NCI-H2227 treated with DMSO at 0.1 percent for 48 hours (cell line): ENCODE measurements at regions not wholly inside any gene's neighbourhood (a gene's known extent, or its start where the extent isn't known, plus 50 kb on each side); places are given as distances from the start of the nearest gene placed in this dataset.

Experiments used
- DNase-seq: peaks from one replicate; lab custom pipeline; 2025; lab: John Stamatoyannopoulos, UW

DNA sequence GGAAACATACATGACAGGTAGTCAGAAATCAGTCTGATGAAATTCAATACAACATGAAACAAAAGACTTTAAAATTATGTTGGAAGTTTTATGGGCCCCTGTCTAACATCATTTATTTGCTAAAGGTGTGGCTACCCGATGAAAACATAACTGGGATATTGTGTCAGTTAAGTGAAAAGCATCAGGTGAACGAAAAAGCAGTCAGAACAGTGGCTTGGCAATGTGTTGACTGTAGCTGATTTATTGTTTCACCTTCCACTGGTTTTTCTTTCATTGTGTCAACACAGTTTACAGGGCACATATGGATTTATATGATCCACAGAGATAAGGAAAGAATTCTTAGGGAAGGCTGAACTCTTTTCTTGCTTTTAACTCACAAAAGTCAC is 429.6 kb upstream of the ZNF608 start:
- DNase-seq: no peak

DNA sequence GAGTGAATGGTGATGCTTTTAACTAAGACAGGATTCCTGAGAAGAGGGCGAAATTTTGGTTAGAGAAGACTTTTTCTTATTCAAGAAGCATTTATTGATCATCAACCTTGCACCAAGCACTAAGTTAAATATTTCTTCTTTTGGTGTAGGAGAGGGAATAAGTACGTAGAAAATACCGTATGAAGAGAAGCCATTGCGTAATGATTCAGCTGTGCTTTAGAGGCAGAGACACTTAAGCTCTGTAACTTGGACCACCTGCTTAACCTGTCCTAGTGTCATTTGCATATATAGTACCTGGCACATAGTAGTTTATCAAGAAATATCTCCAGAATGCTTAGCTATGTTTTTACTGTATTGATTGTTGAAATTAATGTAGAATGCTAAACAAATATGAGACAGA is 430.9 kb upstream of the ZNF608 start:
- DNase-seq: no peak

DNA sequence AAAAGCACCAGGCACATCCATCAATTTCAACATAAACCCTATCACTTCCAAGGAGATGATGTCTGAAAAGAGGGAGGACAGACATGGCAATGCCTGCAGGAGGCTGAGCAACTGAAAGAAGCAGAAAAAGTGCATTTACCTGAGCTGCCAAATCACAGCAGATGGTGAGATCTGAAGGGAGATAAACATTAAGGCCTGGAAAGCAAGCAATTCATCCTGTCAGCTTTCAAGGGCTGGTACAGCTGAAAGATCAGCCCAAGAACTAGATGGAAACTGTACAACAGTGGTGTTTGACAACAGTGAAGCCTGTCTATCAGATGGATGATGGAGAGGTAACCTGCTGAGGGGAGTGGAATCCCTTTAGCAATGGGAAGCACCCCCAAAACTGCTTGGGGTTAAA is 433.2 kb upstream of the ZNF608 start:
- no peak for DNase-seq

DNA sequence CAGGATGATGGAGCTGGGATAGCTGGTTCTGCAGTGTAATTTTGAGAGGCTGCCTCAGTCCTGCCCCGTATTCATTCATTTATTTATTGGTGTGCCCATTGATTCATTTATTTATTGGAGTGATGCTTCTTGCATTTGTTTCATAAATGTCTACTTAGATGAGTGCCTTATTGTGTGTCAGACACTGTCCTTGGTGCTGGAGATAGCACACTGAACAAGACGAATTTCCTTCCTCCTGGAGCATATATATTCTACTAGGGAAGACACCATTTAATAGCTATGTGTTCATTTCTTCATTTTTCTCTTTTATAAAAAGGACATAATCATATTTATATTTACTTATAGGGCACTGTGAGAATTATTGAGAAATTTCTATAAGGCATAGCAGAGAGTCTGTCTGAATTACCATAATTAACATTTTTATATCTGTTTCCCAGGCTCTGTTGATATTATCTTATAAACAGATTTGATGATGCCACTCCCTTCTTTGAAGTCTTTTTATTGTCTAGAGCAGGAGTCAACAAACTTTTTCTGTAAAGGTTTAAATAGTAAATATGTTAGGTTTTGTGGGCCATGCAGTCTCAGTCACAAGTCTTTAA is 433.9 kb upstream of the ZNF608 start:
- DNase-seq: no peak

DNA sequence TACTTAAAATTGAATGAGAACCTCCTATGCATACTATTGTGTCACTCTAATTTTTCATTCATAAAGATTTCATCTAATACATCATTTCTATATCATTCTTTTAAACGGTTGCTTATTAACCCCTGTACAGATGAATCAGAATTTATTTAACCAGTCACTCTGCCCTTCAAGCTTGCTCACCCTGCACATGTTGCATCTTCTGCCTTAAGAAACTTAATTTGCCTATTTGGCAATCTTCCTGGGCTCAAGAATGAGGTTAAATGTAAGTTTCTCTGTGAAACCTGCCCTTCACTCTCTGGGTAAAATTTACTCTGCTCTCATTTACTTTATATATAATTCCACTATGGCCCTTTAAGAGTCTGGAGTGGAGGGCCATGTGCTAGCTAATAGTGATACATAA is 434.7 kb upstream of the ZNF608 start:
- no peak for DNase-seq

DNA sequence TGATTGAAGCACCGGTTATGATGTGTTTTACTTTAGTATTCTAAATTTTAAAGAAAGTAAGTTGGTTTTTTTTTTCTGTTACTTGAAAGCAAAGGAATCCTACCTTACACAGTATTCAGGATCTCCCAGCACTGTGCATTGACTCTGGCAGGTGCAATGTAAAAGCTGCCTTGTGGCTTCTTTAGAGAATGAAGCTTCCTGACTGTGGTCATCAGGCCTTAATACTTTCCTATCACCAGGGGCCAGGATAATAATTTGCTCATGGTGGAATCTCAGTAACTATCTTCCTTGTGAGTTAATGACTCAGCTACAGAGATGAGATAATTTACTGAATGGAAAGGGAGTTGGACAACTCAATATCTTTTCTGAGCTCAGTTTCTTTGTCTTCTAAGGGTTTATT is 435.5 kb upstream of the ZNF608 start:
- DNase-seq: no peak

DNA sequence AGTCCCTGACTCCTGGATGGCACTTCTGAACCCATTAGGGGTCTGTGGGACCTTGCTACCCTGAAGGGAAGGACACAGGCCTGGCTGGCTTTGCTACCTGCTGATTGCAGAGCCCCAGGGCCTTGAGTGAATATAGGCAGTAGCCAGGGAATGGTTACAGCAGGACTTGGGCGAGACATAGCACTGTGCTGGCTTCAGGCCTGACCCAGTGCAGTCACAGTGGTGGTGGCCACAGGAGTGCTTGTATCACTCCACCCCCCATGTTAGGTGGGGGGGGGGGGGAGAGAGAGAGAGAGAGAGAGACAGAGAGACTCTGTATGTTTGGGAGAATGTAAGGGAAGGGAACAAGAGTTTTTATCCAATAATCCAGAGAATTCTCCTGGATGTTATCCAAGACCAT is 439.3 kb upstream of the ZNF608 start:
- DNase-seq: no peak

DNA sequence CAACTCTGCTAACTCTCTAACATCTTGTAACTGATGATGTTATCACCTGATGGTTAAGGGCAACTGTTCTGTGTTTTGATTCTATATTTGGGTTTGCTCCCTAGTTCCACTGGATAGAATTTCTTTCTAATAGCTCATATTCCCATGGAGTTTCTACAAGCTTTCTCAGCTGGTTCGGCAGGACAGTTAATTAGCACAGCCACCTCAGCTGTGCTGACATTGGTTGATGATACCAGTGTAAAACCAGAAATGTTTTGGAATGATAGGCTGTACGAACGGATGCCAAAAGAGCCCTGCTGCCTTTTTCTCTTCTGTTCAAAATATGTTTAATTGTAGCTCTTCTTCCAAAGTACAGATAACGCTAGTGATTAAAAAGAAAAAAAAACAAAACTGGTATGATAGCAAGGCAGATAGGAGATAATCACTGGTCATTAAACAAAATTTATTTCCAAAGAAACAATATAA is 440.5 kb upstream of the ZNF608 start:
- no peak for DNase-seq

DNA sequence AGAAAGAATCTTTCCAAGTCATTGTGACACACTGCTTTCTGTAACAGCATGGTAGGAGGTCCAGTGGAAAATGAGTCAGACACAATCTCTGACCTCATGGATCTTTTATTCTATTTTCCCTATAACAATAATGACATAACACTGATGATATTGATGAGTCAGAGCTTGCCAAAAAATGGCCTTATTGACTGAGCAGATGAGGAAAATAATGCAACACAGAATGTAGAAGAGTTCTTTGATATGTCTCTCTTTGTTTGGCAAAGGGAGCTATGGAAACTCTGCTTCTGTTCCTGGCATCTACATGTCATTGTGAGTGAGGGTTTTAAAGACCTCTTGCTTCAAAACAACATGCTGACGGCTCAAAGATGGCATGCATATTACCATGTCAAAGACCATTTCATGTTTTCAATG is 443.1 kb upstream of the ZNF608 start:
- DNase-seq: no peak

DNA sequence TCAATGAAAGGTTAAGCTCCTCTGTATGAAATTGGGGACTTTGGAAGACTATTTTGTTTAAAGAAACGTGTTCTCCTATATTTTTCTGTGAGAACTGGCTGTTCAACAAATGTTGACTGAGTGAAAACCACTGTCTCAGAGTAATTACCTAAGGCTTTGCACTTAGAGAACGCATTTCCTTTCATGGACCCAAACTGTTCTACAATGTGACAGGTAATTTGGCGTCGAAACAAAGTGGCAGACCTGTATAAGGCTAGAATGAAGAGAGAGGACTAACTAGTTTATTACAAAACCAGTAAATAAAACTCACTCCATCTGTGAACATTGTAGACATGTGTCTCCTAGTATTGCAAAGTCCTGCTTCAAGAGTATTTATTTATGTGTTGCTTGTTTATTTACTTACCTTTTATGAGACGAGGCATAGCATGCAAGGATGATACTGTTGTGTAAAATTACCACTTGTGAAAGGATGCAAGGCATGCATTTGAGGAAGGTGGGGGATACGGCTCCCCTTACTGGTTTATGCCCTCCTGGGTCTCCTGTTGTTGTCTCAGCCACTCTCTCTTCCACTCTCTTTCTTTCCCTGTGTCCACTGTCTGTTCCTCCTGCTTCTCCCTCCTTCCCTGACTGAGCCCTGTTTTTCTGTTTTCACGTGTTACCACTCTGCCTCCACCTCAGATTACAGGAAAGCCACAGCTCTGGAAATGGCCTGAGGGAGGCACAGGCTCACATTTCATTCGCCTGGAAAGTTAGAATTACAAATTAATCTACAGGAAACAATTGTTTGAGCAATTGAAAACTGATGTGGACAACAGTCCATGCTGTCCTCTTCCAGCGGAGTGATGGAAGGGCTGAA is 444.0 kb upstream of the ZNF608 start:
- peak; percentile 38 for DNase-seq

DNA sequence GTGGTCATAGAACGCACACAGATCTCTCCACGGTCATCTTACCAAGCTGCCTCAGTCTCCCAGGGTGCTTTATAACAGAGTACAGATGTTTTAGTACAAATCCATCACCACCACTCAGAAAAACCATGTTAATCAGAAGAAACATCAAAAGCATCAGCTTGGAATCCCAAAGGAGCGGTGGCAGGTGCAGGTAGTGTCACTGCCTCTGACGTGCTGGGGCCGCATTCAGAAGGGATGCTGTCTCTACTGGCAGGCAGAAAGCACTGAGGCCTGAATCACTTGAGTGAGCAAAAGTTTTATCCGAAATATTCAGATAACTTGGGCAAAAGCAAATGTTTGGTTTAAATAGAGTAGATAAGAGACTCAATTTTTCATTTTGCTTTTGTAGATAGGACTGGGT is 448.4 kb upstream of the ZNF608 start:
- no peak for DNase-seq

DNA sequence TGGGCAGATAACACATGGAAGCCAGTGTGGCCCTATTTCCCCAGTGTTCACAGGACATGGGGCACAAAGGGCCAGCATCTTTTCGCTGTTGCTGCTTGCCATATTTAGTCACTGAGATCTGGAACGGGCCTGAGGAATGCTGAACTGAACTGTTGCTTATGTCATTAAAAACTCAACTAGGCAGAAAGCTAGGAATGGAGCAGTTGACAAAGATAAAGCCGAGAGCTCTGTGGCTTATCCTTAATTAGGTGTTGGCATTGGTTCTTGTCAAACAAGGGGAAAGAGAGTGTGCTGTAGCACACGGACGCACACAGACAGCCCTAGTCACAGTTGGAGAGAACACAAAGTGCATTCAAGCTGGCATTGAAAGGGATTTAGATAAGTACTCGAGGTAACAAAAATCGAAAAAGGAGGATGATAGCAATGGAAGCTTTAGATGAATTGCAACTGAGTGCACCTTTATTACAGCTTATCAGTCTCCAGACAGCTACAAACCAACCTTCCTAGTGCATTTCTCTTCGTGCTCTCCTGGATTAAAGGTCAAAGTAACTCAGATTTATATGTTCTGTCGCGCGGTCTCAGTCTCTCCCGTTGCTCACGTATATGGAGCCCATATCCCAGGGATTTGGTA is 450.2 kb upstream of the ZNF608 start:
- peak; percentile 39 for DNase-seq

DNA sequence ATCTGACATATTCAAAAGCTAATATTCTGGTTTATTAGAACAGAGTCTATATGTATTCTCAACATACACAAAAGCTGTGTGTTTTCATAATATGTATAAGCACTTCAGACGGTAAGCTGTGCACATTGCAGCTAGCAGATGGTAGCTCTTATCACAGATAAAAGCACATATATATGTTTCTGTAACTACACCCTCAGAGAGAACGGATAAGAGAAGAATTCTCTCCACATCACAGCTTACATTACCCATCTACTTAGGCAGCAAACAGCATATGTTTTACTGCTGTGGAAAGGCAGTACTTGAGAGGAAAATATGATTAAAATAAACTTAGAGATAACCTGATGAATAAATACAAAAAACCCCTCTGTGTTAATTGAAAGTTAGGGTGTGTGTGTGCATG is 450.9 kb upstream of the ZNF608 start:
- no peak for DNase-seq

DNA sequence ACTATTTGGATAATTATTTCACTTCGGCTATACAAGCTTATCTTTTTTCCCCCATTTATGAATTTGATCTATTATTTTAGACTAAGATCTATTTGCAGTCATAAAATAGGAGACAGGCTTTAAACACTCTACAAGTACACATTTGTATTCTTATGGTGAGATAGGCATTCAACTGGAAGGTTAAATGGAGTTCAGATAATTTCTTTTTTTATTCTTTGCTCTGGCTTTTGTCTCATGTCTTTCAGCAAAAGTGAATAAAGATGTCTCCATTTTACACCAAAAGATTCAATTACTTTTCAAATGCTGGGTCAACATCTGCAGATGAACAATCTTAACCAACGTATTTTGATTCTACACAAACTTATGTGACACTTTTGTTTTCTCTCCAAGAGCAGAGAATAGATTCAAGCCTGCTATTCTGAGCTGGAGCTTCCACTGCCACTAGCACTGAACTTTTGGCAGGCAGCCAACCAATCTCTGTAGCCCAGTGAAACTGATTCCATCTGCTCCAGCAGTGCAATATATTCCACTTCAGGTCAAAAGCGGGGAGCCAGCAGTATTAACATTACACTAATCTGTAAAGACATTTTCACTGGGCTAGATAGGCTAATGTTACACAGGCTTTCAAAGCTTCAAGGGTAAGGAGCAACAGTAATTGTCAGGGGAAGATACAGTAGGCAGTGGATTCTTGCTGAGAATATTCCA is 452.0 kb upstream of the ZNF608 start:
- DNase-seq: peak; percentile 92

DNA sequence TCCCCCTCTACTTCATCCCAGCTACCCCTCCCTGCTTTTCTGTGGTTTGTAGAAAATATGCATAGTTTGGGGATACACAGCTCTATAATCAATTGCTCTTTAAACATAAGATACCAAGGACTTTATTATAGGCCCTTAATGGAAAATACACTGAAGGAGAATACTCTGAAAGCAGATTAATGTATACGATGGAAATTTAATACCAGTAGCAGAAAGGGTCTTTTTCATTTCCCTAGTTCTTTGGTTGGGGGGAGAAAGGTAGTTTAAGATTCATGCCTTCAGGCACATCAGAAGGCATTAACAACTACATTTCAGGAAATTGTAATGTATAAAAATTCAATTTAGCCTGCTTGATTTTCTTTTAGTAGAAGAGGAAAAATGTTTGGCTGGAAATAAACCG is 452.9 kb upstream of the ZNF608 start:
- no peak for DNase-seq

DNA sequence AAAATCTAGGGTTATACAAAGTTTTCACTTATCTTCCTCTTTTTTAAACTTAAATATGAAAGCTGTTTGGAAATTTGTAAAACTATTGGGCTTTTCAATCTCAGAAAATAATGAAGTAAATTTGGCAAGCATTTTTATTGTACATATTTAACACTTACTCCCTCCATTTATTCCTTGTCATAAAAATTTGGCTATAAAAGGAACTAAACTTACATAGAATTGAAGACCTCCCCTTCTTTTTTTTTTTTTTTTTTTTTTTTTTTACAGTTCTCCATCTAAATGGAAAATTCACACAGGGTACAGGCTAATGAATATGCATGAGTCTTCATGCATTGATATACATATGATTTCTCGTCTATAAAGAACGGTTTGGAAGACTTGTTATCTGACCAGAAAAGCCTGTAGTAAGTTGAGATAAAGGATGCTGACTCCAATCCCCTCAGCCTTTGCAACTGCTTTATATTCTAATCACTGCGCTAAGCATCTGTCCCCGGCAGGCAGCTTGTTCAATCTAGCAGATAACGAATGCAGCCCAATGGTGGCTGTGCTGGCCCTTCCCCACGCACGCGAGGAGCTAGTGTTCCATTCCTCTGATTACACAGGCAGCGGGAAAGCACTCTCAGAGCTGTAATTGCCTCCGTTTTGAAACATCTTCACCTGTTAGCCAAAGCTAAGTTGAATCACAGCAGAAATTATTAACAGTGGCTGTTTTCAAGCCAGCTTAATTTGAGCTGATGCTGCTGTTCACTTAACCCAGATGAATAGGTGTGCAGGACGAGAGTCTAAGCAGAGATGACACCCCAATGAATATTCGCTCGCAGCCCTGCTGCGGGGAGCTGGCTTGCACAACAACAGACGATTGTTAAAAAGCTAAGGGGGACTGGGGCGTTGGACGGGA is 453.8 kb upstream of the ZNF608 start:
- peak; percentile 79 for DNase-seq

DNA sequence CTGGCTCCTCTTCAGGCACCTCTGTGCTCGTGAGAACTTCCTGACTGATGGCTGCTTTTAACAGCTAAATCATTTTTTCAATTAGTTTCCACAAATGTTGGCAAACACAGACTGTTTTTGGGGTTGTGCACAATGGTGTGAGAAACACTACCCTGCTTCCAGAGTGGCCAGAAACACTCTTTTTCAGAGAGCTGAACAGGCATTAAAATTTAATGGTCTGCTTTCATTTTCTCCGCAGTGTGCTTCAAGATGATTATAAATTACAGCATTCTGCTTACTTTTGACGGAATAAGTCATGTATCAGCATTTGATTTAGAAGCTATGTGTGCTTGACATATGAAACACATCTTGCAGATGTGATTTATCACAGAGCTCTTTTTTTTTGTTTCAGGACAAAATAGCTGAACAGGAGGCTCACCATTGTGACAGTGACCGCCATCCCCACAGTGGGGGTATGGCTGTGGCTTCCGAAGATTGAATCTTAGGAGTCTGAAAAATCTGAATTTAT is 454.5 kb upstream of the ZNF608 start:
- peak; percentile 65 for DNase-seq

DNA sequence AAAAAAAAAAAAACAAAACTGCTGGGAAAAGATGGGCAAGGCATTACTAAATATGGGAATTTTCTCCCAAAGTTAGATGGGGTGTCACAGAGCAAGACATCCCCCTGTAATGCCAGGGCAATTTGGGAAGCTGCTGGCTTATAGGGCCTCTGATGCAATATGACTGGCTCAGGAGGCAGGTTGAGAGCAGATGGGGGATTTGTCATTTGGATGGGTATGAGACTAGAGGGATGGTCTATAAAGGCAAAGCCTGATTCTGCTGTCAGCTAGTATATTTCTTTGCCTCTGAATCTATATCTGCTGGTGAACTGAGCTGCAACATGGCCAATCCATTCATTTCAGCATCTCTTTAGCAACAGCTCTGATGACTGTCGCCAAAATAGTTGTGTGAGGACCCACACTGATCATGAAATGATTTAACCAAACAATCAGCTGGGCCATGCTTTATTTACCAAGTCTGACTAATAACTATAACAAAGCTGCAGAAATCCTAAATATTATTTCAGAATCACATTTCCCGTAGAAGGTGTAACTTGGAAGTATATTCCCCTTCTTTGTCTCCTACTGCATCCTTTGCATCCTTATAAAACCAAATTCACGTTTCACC is 455.1 kb upstream of the ZNF608 start:
- DNase-seq: no peak

DNA sequence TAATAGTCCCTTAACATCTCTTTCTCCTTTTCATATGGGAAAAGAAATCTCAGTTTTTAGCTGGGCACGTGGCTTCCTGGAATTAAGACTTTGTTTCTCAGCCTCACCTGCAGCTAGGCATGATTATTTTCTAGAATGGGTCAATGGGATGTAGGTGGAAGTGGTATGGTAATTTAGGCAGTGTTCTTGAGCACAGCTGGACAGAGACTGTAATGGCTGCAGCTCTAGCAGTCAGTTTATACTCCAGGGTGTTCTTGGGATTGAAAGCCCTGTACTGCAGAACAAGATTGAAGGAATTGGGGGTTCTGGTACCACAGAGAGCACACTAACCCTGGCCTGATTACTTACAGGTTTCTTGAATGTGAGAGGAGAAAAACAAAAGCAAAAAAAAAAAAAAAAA is 455.9 kb upstream of the ZNF608 start:
- DNase-seq: no peak

DNA sequence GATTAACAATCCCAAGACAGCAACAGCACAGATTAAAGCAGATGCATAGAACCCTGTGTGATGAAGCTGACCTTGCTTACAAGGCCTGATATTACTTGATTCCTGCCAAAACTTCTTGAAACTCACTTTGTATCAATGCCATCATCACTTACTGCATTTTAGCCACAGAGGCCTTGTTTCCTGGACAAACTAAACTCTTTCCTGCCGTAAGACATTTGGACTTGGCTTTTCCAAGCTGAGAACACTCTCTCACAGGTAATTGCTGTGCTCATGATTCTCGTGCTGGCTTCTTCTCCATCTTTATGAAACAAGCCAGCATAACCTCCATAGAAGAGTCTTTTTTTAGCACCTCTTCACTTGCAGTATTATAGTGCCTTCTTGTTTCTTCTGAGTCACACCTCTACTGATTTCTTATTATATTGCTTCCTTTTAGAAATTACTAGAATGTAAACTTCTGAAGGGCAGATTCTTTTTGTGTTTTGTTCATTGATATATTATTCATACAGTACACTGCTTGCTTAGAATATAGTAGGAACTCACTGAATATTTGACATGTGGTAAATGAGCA is 456.5 kb upstream of the ZNF608 start:
- DNase-seq: no peak

DNA sequence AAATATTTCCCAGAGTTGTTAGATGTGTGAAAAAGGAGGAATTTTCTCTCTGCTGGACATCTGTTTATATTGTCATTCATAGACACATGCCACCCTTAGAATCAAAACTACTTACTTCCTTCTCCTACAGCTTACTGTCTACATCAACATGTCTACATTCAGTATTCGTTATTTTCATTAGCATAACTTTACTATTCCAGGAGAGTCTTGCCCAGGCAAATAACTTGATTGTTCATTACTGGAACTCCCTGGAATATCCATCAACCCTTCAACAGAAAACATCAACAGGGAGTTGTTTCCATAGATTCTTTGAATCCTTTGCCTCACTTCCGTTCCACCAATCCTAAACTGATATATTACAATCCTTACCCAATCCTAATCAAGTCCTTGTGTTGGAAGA is 457.5 kb upstream of the ZNF608 start:
- no peak for DNase-seq
